Activated effector memory CD4-positive, alpha-beta T cell treated with anti-CD3 and anti-CD28 coated beads, Interleukin-2, amount 50 U/mL, for 16 hours (primary cell): ENCODE measurements at regions not wholly inside any gene's neighbourhood (a gene's known extent, or its start where the extent isn't known, plus 50 kb on each side); places are given as distances from the start of the nearest gene placed in this dataset.

ENCODE experiments used
- DNase-seq: peaks from one replicate; pipeline ENCODE4 v3.0.0-alpha.2; 2020

DNA sequence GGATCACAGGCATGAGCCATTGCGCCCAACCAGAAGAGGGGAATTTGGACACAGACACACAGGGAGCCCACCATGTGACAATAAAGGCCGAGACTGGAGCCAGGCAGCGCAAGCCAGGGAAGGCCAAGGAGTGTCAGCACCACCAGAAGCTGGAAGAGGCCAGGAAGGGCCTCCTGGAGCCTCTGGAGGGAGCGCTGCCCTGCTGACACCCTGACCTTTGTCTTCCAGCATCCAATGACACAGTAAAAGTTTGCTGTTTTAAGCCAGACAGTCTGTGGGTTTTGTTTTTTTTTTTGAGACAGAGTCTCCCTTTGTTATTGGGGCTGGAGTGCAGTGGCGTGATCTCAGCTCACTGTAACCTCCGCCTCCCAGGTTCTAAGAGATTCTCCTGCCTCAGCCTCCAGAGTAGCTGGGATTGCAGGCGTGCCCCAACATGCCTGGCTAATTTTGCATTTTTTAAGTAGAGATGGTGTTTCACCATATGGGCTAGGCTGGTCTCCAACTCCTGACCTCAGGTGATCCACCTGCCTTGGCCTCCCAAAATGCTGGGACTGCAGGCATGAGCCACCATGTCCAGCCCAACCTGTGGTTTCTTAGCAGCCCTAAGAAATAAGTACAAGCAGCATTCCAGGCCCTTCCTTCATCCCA, 215.8 kb downstream of the CTTN start:
- no peak for DNase-seq

- no peak for DNase-seq
These were observed 216.9 kb downstream of the CTTN start for GRCh38 chr11:70615036-70615875.

DNA sequence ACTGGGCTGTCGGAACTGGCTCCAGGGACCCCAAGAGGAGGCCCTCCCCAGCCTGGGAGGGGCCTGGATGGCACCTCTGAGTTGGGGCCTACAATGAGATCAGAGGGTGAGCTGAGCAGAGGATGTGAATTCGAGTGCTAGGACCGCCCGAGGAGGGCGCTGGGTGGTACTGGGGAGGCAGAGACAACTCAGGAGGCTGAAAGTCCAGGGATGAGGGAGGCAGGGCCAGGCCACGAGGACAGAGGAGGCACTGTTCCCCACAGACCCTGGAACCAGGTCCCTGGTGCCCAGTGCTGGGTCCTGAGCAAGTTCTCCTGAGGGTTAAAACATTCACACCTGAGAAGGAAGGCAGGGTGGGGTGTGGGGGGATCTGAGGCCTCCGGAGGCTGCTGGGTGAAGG, 218.0 kb downstream of the CTTN start:
- no peak for DNase-seq

DNA sequence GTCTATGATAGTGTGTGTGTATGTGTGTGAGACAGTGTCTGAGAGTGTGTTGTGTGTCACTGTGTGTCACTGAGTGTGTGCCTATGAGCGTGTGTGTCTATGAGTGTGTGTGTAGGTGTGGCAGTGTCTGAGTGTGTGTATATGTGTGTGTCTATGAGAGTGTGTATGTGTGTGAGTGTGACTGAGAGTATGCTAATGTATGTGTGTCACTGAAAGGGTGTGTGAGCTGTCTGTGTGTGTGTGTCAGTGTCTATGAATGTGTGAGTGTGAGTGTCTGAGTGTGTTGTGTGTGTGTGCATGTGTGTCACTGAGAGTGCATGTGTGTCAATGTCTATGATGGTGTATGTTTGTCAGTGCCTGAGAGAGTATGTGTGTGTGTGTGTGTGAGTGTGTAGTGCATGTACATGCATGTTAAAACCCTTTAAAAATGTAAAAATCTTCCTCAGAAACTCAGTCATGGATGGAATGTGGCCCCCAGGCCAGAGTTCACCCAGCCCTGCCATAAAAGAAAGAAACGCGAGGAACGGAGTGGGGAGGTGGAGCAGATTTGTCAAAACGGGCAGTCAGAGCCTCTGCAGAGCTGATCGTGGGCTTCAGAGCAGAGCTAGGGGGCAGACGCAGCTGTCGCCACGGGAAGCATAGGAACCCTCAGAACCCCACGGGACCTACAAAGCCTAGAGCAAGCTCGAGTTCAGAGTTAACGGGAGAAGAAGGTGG, 218.8 kb downstream of the CTTN start:
- DNase-seq = no peak

- DNase-seq = no peak
These were observed 220.2 kb downstream of the CTTN start for GRCh38 chr11:70618431-70619101.

DNA sequence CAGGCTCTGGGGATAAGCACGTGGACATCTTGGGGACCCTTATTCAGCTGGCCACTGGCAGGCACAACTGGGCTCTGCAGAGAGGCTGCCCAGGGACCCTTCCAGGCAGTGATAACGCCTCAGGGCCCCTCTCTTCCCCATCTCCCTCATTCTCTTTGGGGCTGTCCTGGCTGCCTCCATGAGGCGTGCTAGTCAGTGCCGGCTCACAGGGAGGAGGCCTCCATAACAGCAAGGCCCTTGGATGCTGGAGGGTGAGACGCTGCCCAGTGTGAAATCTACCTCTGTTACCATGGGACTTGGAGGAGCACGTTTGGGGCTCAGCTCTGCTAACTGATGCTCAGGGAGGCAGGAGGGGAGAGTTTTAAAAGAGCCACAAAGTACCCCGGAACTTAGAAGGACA, 221.3 kb downstream of the CTTN start:
- DNase-seq = no peak

DNA sequence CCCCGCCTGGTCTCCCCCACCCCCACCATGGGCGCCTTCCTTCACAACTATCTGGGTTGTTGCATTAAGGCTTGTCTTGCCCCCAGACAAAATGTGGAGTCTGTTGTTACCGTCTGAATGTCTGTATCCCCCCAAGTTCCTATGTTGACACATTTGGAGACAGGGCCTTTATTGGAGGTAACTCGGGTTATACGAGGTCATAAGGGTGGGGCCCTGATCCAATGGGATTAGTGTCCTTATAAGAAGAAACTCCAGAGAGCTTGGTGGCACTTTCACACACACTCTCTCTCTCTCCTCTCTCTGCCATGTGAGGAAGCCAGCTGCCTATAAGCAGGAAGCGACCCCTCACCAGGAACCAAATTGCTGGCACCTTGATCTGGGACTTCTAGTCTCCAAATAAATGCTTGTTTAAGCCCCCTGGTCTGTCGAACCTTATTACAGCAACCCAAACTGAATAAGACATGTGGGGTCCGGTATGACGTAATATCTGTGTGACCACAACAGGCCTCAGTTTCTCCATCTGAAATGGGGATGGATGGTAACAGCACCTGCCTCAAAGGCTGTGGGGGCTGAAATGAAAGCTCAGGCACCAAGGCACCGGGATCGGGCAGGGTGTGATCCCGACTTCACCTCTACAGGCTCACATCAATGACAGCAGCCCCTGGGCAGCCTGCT, 222.3 kb downstream of the CTTN start:
- DNase-seq = no peak

GRCh38 chr11:70621241-70621640, 222.9 kb downstream of the CTTN start:
- no peak for DNase-seq

- DNase-seq = no peak
These were observed 223.8 kb downstream of the CTTN start for GRCh38 chr11:70622091-70622490.

DNA sequence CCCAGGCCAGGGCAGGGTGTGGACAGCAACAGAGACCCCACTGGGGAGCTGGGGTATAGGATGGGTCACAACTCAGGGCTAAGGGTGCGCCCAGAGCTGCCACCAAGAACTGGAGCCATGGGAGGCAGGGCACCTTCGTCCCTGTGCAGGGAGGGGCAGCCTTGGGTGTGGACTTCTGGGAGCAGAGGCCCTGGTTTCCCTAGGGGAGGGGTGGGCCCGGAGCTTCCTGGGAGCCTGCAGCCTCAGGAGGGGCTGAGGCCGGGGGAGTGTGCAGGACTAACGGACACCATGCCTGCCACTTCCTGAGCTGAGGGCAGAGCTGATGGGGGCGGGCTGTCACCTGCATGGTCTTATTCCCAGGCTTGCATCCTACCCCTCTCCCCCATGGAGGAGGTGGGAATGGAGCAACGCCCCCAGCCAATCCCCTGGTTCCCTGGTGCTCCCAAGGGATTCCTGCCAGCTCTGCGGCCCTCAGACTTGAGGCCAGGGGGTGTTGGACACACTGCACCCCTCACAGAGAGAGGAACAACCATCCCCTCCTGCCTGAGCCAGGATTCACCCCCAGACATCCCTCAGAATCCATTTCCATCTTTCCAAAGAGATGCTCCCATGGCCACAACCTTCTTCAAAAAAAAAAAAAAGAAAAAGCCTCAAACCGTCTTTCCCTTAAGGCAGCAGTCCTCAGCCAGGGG, 225.7 kb downstream of the CTTN start:
- DNase-seq = no peak

DNA sequence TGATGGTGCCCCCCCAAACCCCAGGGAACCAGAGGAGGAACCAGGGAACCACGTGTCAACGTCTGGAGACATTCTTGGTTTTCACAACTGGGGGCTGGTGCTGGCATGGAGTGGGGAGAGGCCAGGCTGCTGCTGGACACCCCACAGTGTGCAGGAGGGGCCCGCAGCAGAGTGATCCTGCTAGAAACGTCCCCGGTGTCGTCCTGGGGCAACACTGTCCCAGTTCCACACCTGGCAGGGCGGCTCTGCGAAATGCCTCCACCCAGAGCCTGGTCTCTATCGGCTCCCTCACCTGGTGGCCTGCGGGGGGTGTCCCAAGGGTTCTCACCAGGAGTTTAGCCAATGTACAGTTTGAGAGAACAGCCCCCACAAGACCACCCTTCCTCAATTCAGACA, 226.3 kb downstream of the CTTN start:
- DNase-seq = no peak

- no peak for DNase-seq
These were observed 226.7 kb downstream of the CTTN start for GRCh38 chr11:70625051-70625450.

- DNase-seq = no peak
These were observed 227.5 kb downstream of the CTTN start for GRCh38 chr11:70625582-70626518.

DNA sequence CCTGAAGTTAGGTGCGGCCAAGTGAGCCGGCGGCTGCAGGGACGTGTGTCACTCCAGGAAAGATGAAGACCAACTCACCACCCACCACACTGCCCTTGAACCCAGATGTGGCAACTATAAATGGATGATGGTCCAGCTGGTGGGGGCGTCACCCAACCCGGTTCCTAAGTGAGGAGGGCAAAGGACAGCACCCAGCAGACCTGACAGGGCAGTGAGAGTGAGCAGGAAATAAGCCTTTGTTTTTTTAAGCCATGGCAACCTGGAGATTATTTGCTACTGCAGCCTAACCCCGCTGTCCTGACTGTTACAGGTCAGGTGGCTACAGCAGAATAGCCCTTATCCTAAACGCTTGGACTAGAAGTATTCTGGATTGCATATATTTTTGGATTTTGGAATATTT, 228.9 kb downstream of the CTTN start:
- DNase-seq = no peak

DNA sequence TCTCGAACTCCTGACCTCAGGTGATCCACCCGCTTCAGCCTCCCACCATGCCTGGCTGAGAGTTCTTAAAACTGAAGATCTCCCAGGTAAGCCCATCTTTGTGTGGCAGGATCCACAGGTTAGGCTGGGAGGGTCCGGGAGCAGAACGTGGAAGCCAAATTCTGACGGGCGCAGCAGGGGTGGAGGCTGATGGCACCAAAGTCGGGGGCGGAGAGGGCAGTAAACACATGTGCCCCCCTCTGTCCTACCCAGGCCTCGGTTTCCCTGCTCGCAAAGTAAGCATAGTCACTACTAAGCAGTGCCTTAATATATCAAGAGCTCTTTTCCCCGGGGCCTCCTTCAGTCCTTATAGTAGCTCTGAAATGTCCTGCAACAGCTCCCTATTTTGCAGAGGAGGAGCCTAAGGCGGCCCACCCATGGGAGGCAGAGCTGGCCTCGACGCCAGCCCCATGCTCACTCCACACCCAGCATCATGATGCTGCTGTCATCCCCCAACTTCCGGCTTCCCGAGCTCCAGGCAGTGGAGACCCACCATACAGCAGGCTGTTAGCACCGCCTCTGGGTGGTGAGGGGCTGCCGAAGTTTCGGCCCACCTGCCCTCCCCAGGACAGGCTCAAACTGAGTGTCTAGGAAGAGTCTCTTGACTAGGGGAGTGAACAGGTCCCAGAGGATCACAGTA, 230.0 kb downstream of the CTTN start:
- no peak for DNase-seq

DNA sequence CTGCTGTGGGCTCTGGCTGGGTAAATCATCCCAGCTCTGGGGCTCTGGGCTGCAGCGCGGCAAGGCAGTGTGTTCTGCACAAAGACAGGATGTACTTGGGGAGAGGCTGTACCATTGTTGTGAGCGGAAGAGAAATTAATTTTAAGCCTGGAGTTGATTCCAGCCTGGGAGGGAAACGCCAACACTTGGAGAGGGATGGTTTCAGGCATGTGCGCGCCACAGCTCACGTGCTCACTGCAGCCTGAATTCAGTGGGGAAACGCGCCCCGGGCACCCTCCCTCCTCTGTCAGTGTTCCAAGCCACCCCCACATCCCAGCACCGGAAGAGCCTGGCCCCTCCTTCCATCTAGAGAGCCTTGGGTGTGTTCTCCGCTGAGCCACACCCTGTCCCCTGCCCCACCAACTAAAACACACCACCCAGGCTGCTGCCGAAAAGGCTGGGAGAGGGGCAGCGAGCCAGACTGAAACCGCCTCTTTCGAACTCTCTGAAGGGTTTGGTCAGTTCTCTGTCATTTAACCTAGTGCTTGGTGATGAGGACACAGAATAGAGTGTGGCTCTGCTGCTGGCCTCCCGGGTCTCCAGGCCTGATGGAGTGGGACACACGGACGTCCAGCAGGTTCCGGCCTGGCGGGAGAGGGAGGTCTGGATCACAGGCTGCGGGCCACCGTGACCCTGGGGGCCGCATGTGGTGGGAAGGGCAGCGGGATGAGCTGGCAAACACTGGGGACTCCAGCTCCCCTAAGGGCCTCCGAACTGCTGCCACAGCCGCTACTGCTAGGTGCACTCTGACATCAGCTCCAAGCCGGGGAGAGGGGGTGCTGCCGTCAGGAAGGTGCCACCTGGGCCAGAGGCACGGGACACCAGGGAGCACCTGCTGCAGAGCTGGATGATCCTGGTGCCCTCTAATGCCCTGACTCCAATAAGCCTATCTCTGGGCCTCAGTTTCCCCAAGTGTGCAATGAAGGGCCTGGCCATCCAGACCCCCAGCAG, 230.8 kb downstream of the CTTN start:
- DNase-seq = no peak

GRCh38 chr11:70630068-70630467, 231.7 kb downstream of the CTTN start:
- DNase-seq = no peak

DNA sequence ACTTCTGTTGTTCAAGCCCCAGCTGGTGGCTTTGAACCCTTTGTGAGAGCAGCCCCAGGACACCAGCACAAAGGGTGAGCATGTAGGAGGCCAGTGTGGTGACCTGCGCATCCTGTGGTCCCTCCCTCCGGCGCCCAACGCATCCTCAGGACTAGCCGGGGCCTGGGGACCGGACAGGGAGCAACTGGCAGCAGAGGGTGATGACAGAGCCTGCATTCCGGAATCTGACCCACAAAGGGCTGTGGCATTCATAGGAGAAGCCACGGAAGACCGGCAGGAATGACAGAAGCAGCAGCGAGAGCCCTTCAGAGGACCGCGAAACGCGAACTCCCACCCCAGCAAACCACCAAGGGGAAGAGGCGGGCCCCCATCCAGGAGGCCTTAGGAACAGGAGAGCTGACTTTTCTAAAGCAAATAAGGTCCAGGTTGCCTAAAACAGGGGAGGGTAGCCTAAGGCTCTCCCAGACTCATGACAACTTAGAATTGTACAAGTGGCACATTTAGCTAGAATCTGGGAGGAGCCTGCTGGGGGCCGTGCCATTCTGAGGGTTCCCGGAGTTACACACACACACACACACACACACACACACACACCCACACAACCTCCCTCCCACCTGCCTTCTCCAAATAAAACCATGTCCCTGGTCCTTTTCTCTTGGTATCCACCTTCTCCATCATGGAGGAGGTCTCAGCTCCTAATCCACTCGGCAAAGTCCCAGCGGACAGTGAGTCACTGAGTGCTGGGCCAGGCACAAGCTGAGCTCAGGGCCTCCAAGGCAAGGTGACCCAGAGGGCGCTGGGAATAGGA, 232.7 kb downstream of the CTTN start:
- DNase-seq = no peak
